ENCODE measurements at regions not wholly inside any gene's neighbourhood (a gene's known extent, or its start where the extent isn't known, plus 50 kb on each side); places are given as distances from the start of the nearest gene placed in this dataset.

GRCh38 chr1:72432645-72433267 is 150.4 kb upstream of the NEGR1 start:
- no peak for TF ChIP-seq CTCF (IDR thresholded peaks at IDR 0.05)
- no peak for TF ChIP-seq POLR2A (IDR thresholded peaks at IDR 0.05)

Measured in uterus (tissue), 2 donors.